Endodermal cell (in vitro differentiated cells): ENCODE measurements at regions not wholly inside any gene's neighbourhood (a gene's known extent, or its start where the extent isn't known, plus 50 kb on each side); places are given as distances from the start of the nearest gene placed in this dataset.

Experiments
- DNase-seq: peaks from one replicate; pipeline ENCODE4 v3.0.0-alpha.2; 2017
- H3K27ac ChIP-seq: 2 replicates; pipeline ENCODE4 v1.5.1; 2013; ENCODE audit warnings: mild to moderate bottlenecking, low read depth, low read length, moderate library complexity
- H3K27me3 ChIP-seq: 2 replicates; pipeline ENCODE4 v1.6.1; 2013; ENCODE audit warnings: mild to moderate bottlenecking, low read length, moderate library complexity; ENCODE audit not compliant: insufficient read depth, control insufficient read depth, poor library complexity, severe bottlenecking
- H3K36me3 ChIP-seq: 2 replicates; pipeline ENCODE4 v1.7.0; 2013; ENCODE audit warnings: mild to moderate bottlenecking, low read length, moderate library complexity; ENCODE audit not compliant: control insufficient read depth, insufficient read depth
- H3K4me1 ChIP-seq: one replicate; pipeline ENCODE4 v1.7.0; 2013; ENCODE audit warnings: low read length; ENCODE audit not compliant: control insufficient read depth, insufficient read depth
- H3K4me3 ChIP-seq: 2 replicates; pipeline ENCODE4 v1.5.1; 2013; ENCODE audit warnings: mild to moderate bottlenecking, low read length, moderate library complexity
- H3K9ac ChIP-seq: 2 replicates; pipeline ENCODE4 v1.6.1; 2013; ENCODE audit warnings: mild to moderate bottlenecking, low read length, moderate library complexity; ENCODE audit not compliant: poor library complexity, severe bottlenecking; ENCODE audit errors: extremely low read depth
- H3K9me3 ChIP-seq: 2 replicates; pipeline ENCODE4 v1.6.1; 2013; ENCODE audit warnings: mild to moderate bottlenecking, low read length, moderate library complexity; ENCODE audit not compliant: control insufficient read depth
- H3K27ac Mint-ChIP-seq: 2 replicates; pipeline ENCODE4 v1.8.0; 2020; ENCODE audit warnings: mixed read lengths
- H3K27me3 Mint-ChIP-seq: 2 replicates; pipeline ENCODE4 v1.8.0; 2021; ENCODE audit warnings: mild to moderate bottlenecking, mixed read lengths; ENCODE audit not compliant: insufficient read depth
- H3K36me3 Mint-ChIP-seq: 2 replicates; pipeline ENCODE4 v1.8.0; 2020; ENCODE audit warnings: low read depth, mixed read lengths
- H3K4me1 Mint-ChIP-seq: 2 replicates; pipeline ENCODE4 v1.8.0; 2020; ENCODE audit warnings: mixed read lengths
- H3K4me3 Mint-ChIP-seq: 2 replicates; pipeline ENCODE4 v1.8.0; 2020; ENCODE audit warnings: mild to moderate bottlenecking, moderate library complexity, mixed read lengths
- H3K9me3 Mint-ChIP-seq: 2 replicates; pipeline ENCODE4 v1.8.0; 2020; ENCODE audit warnings: mild to moderate bottlenecking, mixed read lengths
- CTCF ChIP-seq: fragments of 200-600 bp; sonication (generic); conservative IDR thresholded peaks from 2 replicates; pipeline ENCODE4 v1.5.0; 2021; ENCODE audit warnings: antibody characterized with exemption, mild to moderate bottlenecking
- WGBS, 2 experiments: methylation state at CpG; one replicate each; pipeline versions ENCODE4 v1.1.5 to v1.1.7; 2013; ENCODE audit warnings: missing lambda C conversion rate in 2 of 2, mixed read lengths in 1 of 2; ENCODE audit not compliant: insufficient coverage in 1 of 2, insufficient read length in 1 of 2; 5-methylcytosine and 5-hydroxymethylcytosine counted together

GRCh38 chr4:138522366-138522765 is 280.2 kb upstream of the SLC7A11 start:
- H3K4me1 ChIP-seq = no peaks in the 10 kb centered on the region
- no peak overlapping the region for H3K4me3 ChIP-seq
- peak; percentile 83 for TF ChIP-seq CTCF
- Mint-ChIP-seq H3K9me3 (peaks cover 2% of the 10 kb centered on the region), H3K4me1 (no peaks in the 10 kb centered on the region), H3K27me3 (no peaks in the 10 kb centered on the region), H3K27ac (no peak overlapping the region), H3K36me3 (no peaks in the 10 kb centered on the region), H3K4me3 (no peak overlapping the region)
- H3K27me3 ChIP-seq = no peaks in the 10 kb centered on the region
- no peaks in the 10 kb centered on the region for H3K36me3 ChIP-seq
- no peak overlapping the region for H3K27ac ChIP-seq
- 92% methylated on average over 1 of the region's 1 CpG; no CpG with 5 or more reads in 1 of the 2 experiments for WGBS, 2 experiments
- peaks cover 8% of the 10 kb centered on the region for H3K9me3 ChIP-seq
- no peak overlapping the region for H3K9ac ChIP-seq
- peak; percentile 53 for DNase-seq

- Histone ChIP-seq H3K36me3 (no peaks in the 10 kb centered on the region), H3K4me3 (no peak overlapping the region), H3K9me3 (peaks cover 8% of the 10 kb centered on the region), H3K27ac (no peak overlapping the region), H3K4me1 (no peaks in the 10 kb centered on the region), H3K9ac (no peak overlapping the region), H3K27me3 (no peaks in the 10 kb centered on the region)
- peaks cover 2% of the 10 kb centered on the region for H3K9me3 Mint-ChIP-seq
- no peak overlapping the region for H3K4me3 Mint-ChIP-seq
- H3K27me3 Mint-ChIP-seq = no peaks in the 10 kb centered on the region
- no peaks in the 10 kb centered on the region for H3K36me3 Mint-ChIP-seq
- no peak for TF ChIP-seq CTCF
- WGBS, 2 experiments = 81 to 100% methylated on average over 3 to 4 of the region's 4 CpGs
- DNase-seq = no peak
- peaks cover 3% of the 10 kb centered on the region for H3K4me1 Mint-ChIP-seq
- H3K27ac Mint-ChIP-seq = no peak overlapping the region
These were observed 279.7 kb upstream of the SLC7A11 start for GRCh38 chr4:138521809-138522208.

- 0% methylated on average over 1 of the region's 2 CpGs; no CpG with 5 or more reads in 1 of the 2 experiments for WGBS, 2 experiments
- no peaks in the 10 kb centered on the region for H3K36me3 Mint-ChIP-seq
- no peak overlapping the region for H3K9ac ChIP-seq
- H3K27me3 Mint-ChIP-seq = no peaks in the 10 kb centered on the region
- peaks cover 2% of the 10 kb centered on the region for H3K9me3 Mint-ChIP-seq
- DNase-seq = no peak
- H3K4me1 ChIP-seq = no peaks in the 10 kb centered on the region
- H3K27me3 ChIP-seq = no peaks in the 10 kb centered on the region
- no peak overlapping the region for H3K4me3 Mint-ChIP-seq
- H3K36me3 ChIP-seq = no peaks in the 10 kb centered on the region
- peaks cover 11% of the 10 kb centered on the region for H3K4me1 Mint-ChIP-seq
- no peak overlapping the region for H3K27ac Mint-ChIP-seq
- no peak overlapping the region for H3K27ac ChIP-seq
- no peak overlapping the region for H3K4me3 ChIP-seq
- H3K9me3 ChIP-seq = peaks cover 8% of the 10 kb centered on the region
- TF ChIP-seq CTCF = no peak
These were observed 277.3 kb upstream of the SLC7A11 start for GRCh38 chr4:138519436-138519835.
